GM19395 (cell line): ENCODE measurements at regions not wholly inside any gene's neighbourhood (a gene's known extent, or its start where the extent isn't known, plus 50 kb on each side); places are given as distances from the start of the nearest gene placed in this dataset.
"Not testable (repeated sequence)": the region's sequence is repeated elsewhere in the genome, so short reads cannot be mapped to it uniquely, and the experiment has no call there.

Experiments used
- ATAC-seq: cut with Tn5 transposase; IDR thresholded peaks from one replicate; pipeline ENCODE4 v1.9.1; 2021; ENCODE audit warnings: mild to moderate bottlenecking, moderate library complexity; ENCODE audit not compliant: unreplicated experiment

DNA sequence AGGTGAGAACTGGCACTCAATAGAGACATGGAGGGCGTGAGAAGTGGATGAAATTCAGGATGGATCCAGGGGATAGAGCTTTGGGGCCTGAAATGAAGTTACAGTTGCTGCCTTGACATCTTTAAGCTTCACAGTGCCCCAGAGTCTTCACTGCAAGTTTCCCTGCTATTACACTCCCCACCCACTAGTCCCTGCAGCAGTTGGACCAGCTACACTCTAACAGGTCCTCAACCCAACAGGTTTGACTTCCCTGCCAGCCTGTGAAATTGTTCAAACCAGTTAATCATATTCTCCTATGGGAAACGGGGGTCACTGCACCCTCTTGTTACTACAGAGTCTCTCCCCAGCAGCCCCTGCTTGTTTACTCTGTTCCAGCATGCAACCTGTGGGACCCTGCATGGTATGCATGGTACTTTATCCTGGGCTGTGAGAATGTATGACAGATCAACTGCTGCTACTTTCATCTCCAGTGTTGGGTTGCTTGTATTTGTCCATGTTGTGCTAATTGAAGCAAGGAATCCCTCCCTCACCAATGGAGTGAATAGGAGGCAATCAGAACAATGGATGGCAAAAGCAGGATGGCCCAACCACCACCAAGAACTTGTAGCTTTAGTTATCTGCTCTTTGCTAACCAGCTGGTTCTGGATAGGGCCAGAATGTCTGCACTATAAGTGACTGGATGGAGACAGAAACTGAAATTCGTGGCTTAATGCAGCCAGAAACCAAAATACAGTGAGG, 314.2 kb downstream of the OLFM4 start:
- ATAC-seq = no peak

- ATAC-seq = no peak
Measured at GRCh38 chr13:53343361-53343744, 314.7 kb downstream of the OLFM4 start.

- ATAC-seq = no peak
Measured at GRCh38 chr13:53351021-53351420, 322.4 kb downstream of the OLFM4 start.

- no peak for ATAC-seq
Measured at GRCh38 chr13:53357582-53357981, 329.0 kb downstream of the OLFM4 start.

GRCh38 chr13:53368948-53369347, 340.3 kb downstream of the OLFM4 start:
- ATAC-seq = no peak

DNA sequence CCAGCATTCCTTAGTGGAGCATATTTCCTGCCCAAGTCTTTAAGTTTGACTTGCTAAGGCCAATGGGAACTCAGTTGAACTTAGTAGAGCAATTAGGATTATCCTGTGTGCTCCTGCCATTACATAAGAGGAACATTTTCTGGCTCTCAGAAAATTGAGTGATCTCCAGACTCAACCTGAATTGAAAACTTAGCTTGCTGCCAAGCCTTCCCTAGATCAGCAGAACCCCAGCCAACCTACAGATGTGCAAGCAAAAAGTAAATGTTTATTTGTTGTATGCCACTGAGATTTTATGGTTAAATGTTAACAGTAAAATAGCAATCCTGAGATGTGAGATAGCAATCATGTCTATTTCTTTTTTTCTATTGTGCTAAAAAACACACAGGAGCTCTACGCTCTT, 350.9 kb downstream of the OLFM4 start:
- ATAC-seq = no peak

- no peak for ATAC-seq
Measured at GRCh38 chr13:53382008-53382407, 353.4 kb downstream of the OLFM4 start.

DNA sequence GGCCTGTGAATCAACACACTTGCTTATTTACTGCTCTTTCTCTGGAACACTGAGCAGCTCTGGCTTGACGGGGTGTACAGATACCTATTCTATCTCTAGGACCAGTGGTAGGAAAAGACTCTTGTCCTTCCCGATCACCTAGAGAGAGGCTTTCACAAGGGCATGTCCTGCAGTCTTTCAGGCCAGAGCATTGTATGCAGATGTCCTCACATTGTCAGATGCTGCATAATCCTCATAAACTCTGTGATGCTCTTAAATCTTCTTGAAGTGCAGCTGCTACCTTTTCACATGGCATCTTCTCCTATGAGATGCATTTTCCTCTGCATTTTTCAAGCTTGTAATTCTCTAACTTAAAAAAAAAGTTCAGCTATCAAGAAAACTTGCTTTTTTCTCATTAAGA, 369.4 kb downstream of the OLFM4 start:
- ATAC-seq = no peak

- ATAC-seq = no peak
Measured at GRCh38 chr13:53405616-53406015, 377.0 kb downstream of the OLFM4 start.

GRCh38 chr13:53408306-53408705, 379.7 kb downstream of the OLFM4 start:
- ATAC-seq = no peak

- ATAC-seq = no peak
Measured at GRCh38 chr13:53408847-53409568, 380.4 kb downstream of the OLFM4 start.

DNA sequence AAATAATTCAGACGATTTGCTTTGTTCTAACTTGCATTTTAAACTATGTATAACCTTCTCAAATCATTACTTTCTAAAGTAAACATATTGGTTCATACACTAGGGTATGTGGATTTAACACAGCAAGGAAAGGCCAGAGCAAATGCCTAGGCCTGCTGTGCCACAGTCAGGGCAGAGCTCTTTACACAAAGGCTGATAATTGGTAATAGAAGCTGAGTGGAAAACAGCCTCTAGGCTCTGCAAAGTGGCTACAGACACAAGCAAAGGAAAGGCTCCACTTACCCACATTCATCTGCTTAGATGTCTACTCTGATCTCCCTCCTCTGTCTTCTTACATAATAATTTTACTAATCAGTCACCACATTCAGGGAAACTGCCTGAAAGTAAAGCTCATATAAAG, 382.9 kb downstream of the OLFM4 start:
- no peak for ATAC-seq

GRCh38 chr13:53415135-53415534, 386.5 kb downstream of the OLFM4 start:
- no peak for ATAC-seq

DNA sequence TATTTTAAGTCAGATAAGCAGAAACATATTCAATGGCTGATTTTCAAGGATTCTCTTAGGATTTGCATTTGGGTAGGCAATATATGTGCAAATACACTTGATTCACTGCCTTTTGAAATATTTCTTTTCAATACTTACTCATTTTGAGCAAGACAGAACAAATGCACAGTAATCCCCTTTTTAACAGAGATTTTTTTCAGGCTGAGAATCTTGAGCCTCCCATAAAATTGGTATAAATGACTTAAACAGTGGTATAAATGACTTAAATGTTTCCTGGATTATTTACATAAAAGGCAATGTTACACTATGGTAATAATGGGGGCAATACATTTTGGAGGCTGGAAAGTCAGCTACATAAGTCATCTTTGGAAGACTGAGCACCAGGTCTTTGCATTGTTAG, 389.0 kb downstream of the OLFM4 start:
- ATAC-seq = no peak

DNA sequence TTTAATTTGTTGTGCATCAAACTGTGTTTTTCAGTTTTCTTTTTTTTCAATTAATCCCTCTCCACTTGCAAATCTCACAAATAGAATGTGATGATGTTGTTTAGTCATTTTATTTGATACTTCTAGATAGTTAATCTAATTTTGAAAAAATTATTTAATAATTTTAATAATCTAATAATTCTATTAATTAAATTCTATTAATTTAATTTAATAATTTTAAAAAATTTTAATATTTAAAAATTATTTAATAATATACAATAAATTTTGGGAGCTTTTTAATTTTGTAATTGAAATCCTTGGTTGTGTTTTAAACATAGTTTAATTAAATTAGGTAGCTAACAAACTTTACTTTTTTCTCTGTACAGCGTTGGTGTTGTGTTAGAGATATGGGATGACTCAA, 393.8 kb downstream of the OLFM4 start:
- no peak for ATAC-seq

GRCh38 chr13:53436396-53436795, 407.8 kb downstream of the OLFM4 start:
- ATAC-seq = no peak

DNA sequence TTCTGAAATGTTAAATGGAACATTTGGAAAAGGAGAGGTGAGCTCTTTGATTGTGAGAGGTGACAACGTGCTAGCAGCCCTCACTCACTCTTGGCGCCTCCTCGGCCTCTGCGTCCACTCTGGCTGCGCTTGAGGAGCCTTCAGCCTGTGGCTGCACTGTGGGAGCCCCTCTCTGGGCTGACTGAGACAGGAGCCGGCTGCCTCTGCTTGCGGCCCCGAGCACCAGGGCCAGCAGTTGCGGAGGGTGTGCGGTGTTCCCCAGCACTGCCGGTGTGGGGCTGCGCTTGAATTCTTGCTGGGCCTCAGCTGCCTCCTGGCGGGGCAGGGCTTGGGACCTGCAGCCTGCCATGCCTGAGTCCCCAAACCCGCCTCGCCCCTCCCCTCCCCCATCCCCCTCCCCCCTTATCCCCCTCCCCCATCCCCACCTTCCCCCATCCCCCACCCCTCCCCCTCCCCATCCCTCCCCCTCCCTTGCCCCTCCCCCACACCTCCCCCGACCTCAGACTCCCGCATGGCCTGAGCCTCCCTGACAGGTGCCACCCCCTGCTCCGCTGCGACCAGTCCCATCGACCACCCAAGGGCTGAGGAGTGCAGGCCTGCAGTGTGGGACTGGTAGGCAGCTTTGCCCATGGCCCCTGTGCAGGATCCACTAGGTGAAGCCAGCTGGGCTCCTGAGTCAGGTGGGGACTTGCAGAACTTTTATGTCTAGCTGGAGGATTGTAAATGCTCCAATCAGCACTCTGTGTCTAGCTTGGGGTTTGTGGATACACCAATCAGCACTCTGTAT, 411.0 kb downstream of the OLFM4 start:
- ATAC-seq = no peak

DNA sequence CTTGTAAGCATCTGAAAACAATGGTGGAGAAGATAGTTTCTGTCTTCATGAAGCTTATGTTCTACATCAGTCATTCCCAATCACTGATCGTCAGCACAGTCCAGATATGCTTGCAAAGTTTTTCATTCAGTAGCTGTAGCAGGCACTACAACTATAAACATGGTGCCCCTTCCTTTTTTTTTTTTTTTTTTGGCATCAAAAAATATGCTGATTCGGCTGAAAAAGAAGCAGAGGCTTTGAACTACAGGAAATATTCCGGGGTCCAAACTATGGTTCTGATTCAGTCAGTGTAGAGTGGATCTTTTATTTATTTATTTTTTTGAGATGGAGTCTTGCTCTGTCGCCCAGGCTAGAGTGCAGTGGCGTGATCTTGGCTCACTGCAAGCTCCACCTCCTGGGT, 414.4 kb downstream of the OLFM4 start:
- ATAC-seq = no peak

DNA sequence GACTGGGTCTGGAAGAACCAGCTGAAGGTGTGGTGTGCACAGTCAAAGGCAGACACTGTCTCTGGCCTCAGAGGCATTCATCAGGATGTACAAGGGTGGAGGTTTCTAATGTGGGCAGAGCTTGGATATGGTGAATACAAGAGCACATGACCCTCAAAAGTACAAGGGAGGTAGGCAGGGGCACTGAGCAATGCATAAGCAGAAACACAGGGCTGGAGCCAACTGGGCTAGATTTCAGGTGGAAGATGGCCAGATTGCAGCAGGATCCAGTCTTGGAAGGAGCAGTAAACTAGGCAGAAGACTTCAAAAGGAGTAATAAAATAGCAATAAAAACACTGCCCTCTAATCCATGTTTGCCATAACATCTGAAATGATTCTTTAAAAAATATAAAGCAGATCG, 417.1 kb downstream of the OLFM4 start:
- no peak for ATAC-seq

GRCh38 chr13:53447456-53447855, 418.8 kb downstream of the OLFM4 start:
- ATAC-seq = no peak

DNA sequence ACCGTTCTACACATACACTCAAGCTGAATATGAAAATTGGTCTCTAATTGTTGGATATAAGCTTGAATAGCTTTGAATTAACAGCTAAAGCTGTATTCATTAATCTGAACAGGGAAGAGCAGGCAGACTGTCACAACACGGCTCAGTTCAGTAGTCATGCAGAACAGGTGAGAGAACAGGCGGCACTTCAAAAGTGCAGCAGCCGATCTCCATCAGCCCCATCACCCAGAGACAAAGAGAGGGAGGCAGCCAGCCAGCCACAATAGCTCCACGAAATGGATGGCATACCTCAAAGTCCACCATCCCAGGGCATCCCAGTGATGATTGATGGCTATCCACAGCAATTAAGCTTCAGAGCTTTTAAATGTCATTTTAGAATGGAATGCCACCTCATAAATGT, 419.2 kb downstream of the OLFM4 start:
- no peak for ATAC-seq

DNA sequence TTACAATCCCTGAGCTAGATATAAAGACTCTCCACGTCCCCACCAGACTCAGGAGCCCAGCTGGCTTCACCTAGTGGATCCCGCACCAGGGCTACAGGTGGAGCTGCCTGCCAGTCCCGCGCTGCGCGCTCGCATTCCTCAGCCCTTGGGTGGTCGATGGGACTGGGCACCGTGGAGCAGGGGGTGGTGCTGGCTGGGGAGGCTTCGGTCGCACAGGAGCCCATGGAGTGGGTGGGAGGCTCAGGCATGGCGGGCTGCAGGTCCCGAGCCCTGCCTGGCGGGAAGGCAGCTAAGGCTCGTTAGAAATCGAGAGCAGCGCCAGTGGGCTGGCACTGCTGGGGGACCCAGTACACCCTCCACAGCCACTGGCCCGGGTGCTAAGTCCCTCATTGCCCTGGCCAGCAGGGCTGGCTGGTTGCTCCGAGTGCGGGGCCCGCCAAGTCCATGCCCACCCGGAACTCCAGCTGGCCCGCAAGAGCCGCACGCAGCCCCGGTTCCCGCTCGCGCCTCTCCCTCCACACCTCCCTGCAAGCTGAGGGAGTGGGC, 423.7 kb downstream of the OLFM4 start:
- ATAC-seq = not testable (repeated sequence)
